ENCODE measurements at regions not wholly inside any gene's neighbourhood (a gene's known extent, or its start where the extent isn't known, plus 50 kb on each side); places are given as distances from the start of the nearest gene placed in this dataset.

GRCh38 chr1:181985936-181986906, 75.3 kb downstream of the ZNF648 start:
- Histone ChIP-seq H3K27me3 (replicated peaks; ENCODE audit: control insufficient read depth, insufficient read depth, low read length) (peaks cover 1% of the 10 kb centered on the region), H3K4me3 (replicated peaks; ENCODE audit: low read depth, low read length) (no peak overlapping the region), H3K36me3 (ENCODE audit: control insufficient read depth, insufficient read depth, low read length) (no peaks in the 10 kb centered on the region)
- DNase-seq (ENCODE audit: extremely low read depth, insufficient read length), result no peak
- TF ChIP-seq CTCF (IDR thresholded peaks at IDR 0.05; ENCODE audit: insufficient read depth, low read length, poor library complexity, severe bottlenecking), result no peak

- Histone ChIP-seq H3K4me3 (replicated peaks; ENCODE audit: low read depth, low read length) (no peak overlapping the region), H3K36me3 (ENCODE audit: control insufficient read depth, insufficient read depth, low read length) (no peaks in the 10 kb centered on the region), H3K27me3 (replicated peaks; ENCODE audit: control insufficient read depth, insufficient read depth, low read length) (peaks cover 1% of the 10 kb centered on the region)
- no peak for TF ChIP-seq CTCF (IDR thresholded peaks at IDR 0.05; ENCODE audit: insufficient read depth, low read length, poor library complexity, severe bottlenecking)
- DNase-seq (ENCODE audit: extremely low read depth, insufficient read length), result no peak
Observed at GRCh38 chr1:181985281-181985680, 76.2 kb downstream of the ZNF648 start.

- TF ChIP-seq CTCF (IDR thresholded peaks at IDR 0.05; ENCODE audit: insufficient read depth, low read length, poor library complexity, severe bottlenecking), result no peak
- H3K36me3 ChIP-seq (ENCODE audit: control insufficient read depth, insufficient read depth, low read length), result no peaks in the 10 kb centered on the region
- H3K4me3 ChIP-seq (replicated peaks; ENCODE audit: low read depth, low read length), result no peak overlapping the region
- DNase-seq (ENCODE audit: extremely low read depth, insufficient read length), result no peak
- H3K27me3 ChIP-seq (replicated peaks; ENCODE audit: control insufficient read depth, insufficient read depth, low read length), result peaks cover 1% of the 10 kb centered on the region
Observed at GRCh38 chr1:181984006-181984405, 77.5 kb downstream of the ZNF648 start.

GRCh38 chr1:181981821-181982220, 79.7 kb downstream of the ZNF648 start:
- peaks cover 1% of the 10 kb centered on the region for H3K27me3 ChIP-seq (replicated peaks; ENCODE audit: control insufficient read depth, insufficient read depth, low read length)
- DNase-seq (ENCODE audit: extremely low read depth, insufficient read length), result no peak
- H3K4me3 ChIP-seq (replicated peaks; ENCODE audit: low read depth, low read length), result no peak overlapping the region

GRCh38 chr1:181972256-181972655, 89.3 kb downstream of the ZNF648 start:
- no peaks in the 10 kb centered on the region for H3K27me3 ChIP-seq (replicated peaks; ENCODE audit: control insufficient read depth, insufficient read depth, low read length)
- DNase-seq (ENCODE audit: extremely low read depth, insufficient read length), result no peak
- TF ChIP-seq CTCF (IDR thresholded peaks at IDR 0.05; ENCODE audit: insufficient read depth, low read length, poor library complexity, severe bottlenecking), result no peak
- H3K4me3 ChIP-seq (replicated peaks; ENCODE audit: low read depth, low read length), result no peak overlapping the region
- H3K36me3 ChIP-seq (ENCODE audit: control insufficient read depth, insufficient read depth, low read length), result no peaks in the 10 kb centered on the region

More at GRCh38 chr1:181981821-181982220, 79.7 kb downstream of the ZNF648 start:
- no peaks in the 10 kb centered on the region for H3K36me3 ChIP-seq (ENCODE audit: control insufficient read depth, insufficient read depth, low read length)
- TF ChIP-seq CTCF (IDR thresholded peaks at IDR 0.05; ENCODE audit: insufficient read depth, low read length, poor library complexity, severe bottlenecking), result no peak

All from GM06990 (cell line).